ENCODE measurements at regions not wholly inside any gene's neighbourhood (a gene's known extent, or its start where the extent isn't known, plus 50 kb on each side); places are given as distances from the start of the nearest gene placed in this dataset.

DNA sequence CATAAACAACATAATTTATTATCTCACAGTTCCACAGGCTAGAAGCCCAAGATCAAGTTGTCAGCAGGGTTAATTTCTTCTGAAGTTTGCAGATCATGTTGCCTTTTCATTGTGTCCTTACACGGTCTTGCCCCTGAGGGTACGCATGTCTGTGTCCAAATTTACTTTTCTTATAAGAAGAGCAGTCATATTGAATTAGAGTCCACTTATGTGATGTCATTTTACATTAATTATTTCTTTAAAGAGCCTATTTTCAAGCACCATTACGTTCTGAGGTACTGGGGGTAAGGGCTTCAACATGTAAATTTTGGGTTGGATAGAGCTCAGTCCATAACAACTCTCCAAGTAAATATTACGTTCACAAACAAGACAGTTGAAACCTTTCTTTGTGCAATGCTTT, 236.6 kb upstream of the OR4E1 start:
- H3K9me3 ChIP-seq (ENCODE audit: insufficient read depth in 2 of 2, low read depth in 1 of 2, low read length in 1 of 2), result no peaks in the 10 kb centered on the region
- H3K4me2 ChIP-seq (ENCODE audit: insufficient read depth in 1 of 2, low read depth in 2 of 2, low read length in 2 of 2), result no peak overlapping the region
- H3K23ac ChIP-seq (ENCODE audit: insufficient read length), result no peak overlapping the region
- H3K18ac ChIP-seq (ENCODE audit: extremely low read depth, low read length), result no peak overlapping the region
- no peak for DNase-seq (ENCODE audit: low read depth in 1 of 2, low spot score in 2 of 2)
- no peak overlapping the region for H2AFZ ChIP-seq (ENCODE audit: low read length)
- TF ChIP-seq GTF2F1 (IDR thresholded peaks at IDR 0.05; ENCODE audit: borderline replicate concordance, low read depth, low read length) (no peak), MAX (IDR thresholded peaks at IDR 0.05) (no peak), SP2 (IDR thresholded peaks at IDR 0.05; ENCODE audit: low read length) (no peak), KDM5A (IDR thresholded peaks at IDR 0.05; ENCODE audit: low read length) (no peak), JUN (IDR thresholded peaks at IDR 0.05; ENCODE audit: low read depth, low read length) (no peak), BCL11A (IDR thresholded peaks at IDR 0.05; ENCODE audit: low read depth in 2 of 2, low read length in 2 of 2) (no peak), ASH2L (IDR thresholded peaks at IDR 0.05; ENCODE audit: low read length) (no peak), NANOG (IDR thresholded peaks at IDR 0.05; ENCODE audit: insufficient read depth, low read depth, low read length, poor library complexity, severe bottlenecking) (no peak), TCF12 (IDR thresholded peaks at IDR 0.05; ENCODE audit: low read depth, low read length) (no peak), RAD21 (IDR thresholded peaks at IDR 0.05 in 1 of 2, conservative IDR thresholded peaks at IDR 0.05 in 1 of 2; ENCODE audit: low read depth in 2 of 2, low read length in 2 of 2) (no peak), EP300 (IDR thresholded peaks at IDR 0.05; ENCODE audit: borderline replicate concordance in 1 of 2, low read depth in 2 of 2, low read length in 2 of 2) (no peak)
- no peaks in the 10 kb centered on the region for H3K79me2 ChIP-seq (ENCODE audit: control insufficient read depth in 1 of 2, insufficient read depth in 2 of 2, low read length in 2 of 2)
- H3K9ac ChIP-seq (replicated peaks in 1 of 4; ENCODE audit: extremely low read depth in 1 of 4, low read depth in 3 of 4, low read length in 3 of 4), result no peak overlapping the region
- H2BK20ac ChIP-seq (ENCODE audit: low read length), result no peak overlapping the region
- H4K20me1 ChIP-seq (replicated peaks in 1 of 2; ENCODE audit: control insufficient read depth in 1 of 2, insufficient read depth in 2 of 2, low read length in 2 of 2), result no peaks in the 10 kb centered on the region
- no peak overlapping the region for H2BK5ac ChIP-seq (ENCODE audit: low read depth, low read length)
- H3K79me1 ChIP-seq (ENCODE audit: low read depth, low read length), result no peaks in the 10 kb centered on the region
- no peak overlapping the region for H4K91ac ChIP-seq (replicated peaks; ENCODE audit: insufficient read length, low read length)
- no peak overlapping the region for H3K27ac ChIP-seq (ENCODE audit: low read depth, low read length)
- no peak overlapping the region for H3K14ac ChIP-seq (ENCODE audit: insufficient read length)
- ChIA-PET CTCF (ENCODE audit: partially characterized antibody) (interaction anchor here (1.1 to 2.4 kb wide), 4 partner anchors 14 to 87 kb away, joined by 3 to 6 read pairs (median 4); no protein-coding TSS in a partner anchor), POLR2A (ENCODE audit: partially characterized antibody) (interaction anchor here (0.7 kb wide), 1 partner anchor 44 kb away, joined by 3 read pairs; no protein-coding TSS in a partner anchor)
- H3K36me3 ChIP-seq (ENCODE audit: control insufficient read depth in 2 of 4, insufficient read depth in 4 of 4, low read length in 3 of 4), result no peaks in the 10 kb centered on the region
- no peak overlapping the region for H2BK15ac ChIP-seq (ENCODE audit: low read length)
- FAIRE-seq, result no peak
- no peak overlapping the region for H2AK5ac ChIP-seq (ENCODE audit: low read depth, low read length)
- H4K8ac ChIP-seq (ENCODE audit: extremely low read depth, insufficient read depth, low read length), result no peak overlapping the region
- H2BK120ac ChIP-seq (replicated peaks; ENCODE audit: low read depth, low read length), result no peak overlapping the region
- H2BK12ac ChIP-seq (ENCODE audit: low read depth, low read length), result no peak overlapping the region
- H3K4me3 ChIP-seq (ENCODE audit: extremely low read depth in 1 of 4, insufficient read depth in 2 of 4, low read depth in 3 of 4, low read length in 4 of 4), result no peak overlapping the region
- WGBS, 2 experiments (ENCODE audit: extremely low coverage in 1 of 2, insufficient coverage in 1 of 2, insufficient read length in 1 of 2, insufficient replicate concordance in 2 of 2, low coverage in 1 of 2, low lambda C conversion rate in 2 of 2, missing lambda C conversion rate in 1 of 2), result 83% methylated on average over 4 of the region's 4 CpGs; no CpG with 5 or more reads in 1 of the 2 experiments
- no peak overlapping the region for H3K56ac ChIP-seq (replicated peaks; ENCODE audit: insufficient read length, low read depth, low read length)
- no peaks in the 10 kb centered on the region for H3K27me3 ChIP-seq (replicated peaks in 1 of 4; ENCODE audit: control insufficient read depth in 3 of 4, extremely low read depth in 1 of 4, insufficient read depth in 3 of 4, low read length in 3 of 4)
- H3K23me2 ChIP-seq (ENCODE audit: low read depth, low read length), result no peaks in the 10 kb centered on the region
- no peak overlapping the region for H4K5ac ChIP-seq (ENCODE audit: insufficient read length, low read depth, low read length)
- H3K4me1 ChIP-seq (replicated peaks in 1 of 4; ENCODE audit: control insufficient read depth in 3 of 4, insufficient read depth in 4 of 4, low read length in 3 of 4), result no peaks in the 10 kb centered on the region
- no peak overlapping the region for H3K4ac ChIP-seq (replicated peaks; ENCODE audit: insufficient read length, low read depth, low read length)
